ENCODE measurements at regions not wholly inside any gene's neighbourhood (a gene's known extent, or its start where the extent isn't known, plus 50 kb on each side); places are given as distances from the start of the nearest gene placed in this dataset.
A peak's percentile ranks its signal among the peaks of the same experiment; 100 is the strongest.

- no CpG with 5 or more reads among the region's 2 CpGs for WGBS (ENCODE audit: insufficient coverage)
- H3K4me3 ChIP-seq (ENCODE audit: control insufficient read depth in 1 of 2, extremely low read depth in 1 of 2, low read length in 1 of 2) = no peak overlapping the region
- H3K9me3 ChIP-seq = no peaks in the 10 kb centered on the region
- DNase-seq (no peak), ATAC-seq (replicated peaks in 1 of 4) (no peak)
- Mint-ChIP-seq H3K4me3 (no peak overlapping the region), H3K4me1 (no peaks in the 10 kb centered on the region), H3K27me3 (no peaks in the 10 kb centered on the region), H3K27ac (no peak overlapping the region), H3K9me3 (peaks cover 3 to 6% (median 4%) of the 10 kb centered on the region in 3 donors), H3K36me3 (no peaks in the 10 kb centered on the region)
- ChIA-PET POLR2A (no interaction called here), CTCF (no interaction called here)
- no peaks in the 10 kb centered on the region for H3K36me3 ChIP-seq (ENCODE audit: control insufficient read depth in 2 of 2, extremely low read depth in 1 of 2, insufficient read depth in 1 of 2, low read length in 1 of 2)
- no peak overlapping the region for H3K27ac ChIP-seq (ENCODE audit: low read length)
- no peaks in the 10 kb centered on the region for H3K4me1 ChIP-seq (ENCODE audit: control insufficient read depth in 1 of 2, extremely low read depth in 1 of 2, insufficient read depth in 2 of 2, low read length in 2 of 2)
- no peaks in the 10 kb centered on the region for H3K27me3 ChIP-seq (replicated peaks in 1 of 2; ENCODE audit: control insufficient read depth in 2 of 2, extremely low read depth in 1 of 2, insufficient read depth in 2 of 2, low read length in 1 of 2)
Observed at GRCh38 chr12:29971446-29971845, 187.7 kb upstream of the TMTC1 start.

- Mint-ChIP-seq H3K36me3 (no peaks in the 10 kb centered on the region), H3K4me3 (no peak overlapping the region), H3K27me3 (no peaks in the 10 kb centered on the region), H3K4me1 (no peaks in the 10 kb centered on the region), H3K27ac (no peak overlapping the region), H3K9me3 (peaks cover 3 to 4% (median 3%) of the 10 kb centered on the region in 3 donors)
- ChIA-PET POLR2A (interaction anchor here in 1 of 2 donors (0.6 kb wide), 1 partner anchor 246 kb away, joined by 11 read pairs; no protein-coding TSS in a partner anchor), CTCF (no interaction called here)
- ATAC-seq (replicated peaks in 1 of 4) = no peak
- Histone ChIP-seq H3K36me3 (ENCODE audit: control insufficient read depth in 2 of 2, extremely low read depth in 1 of 2, insufficient read depth in 1 of 2, low read length in 1 of 2) (no peaks in the 10 kb centered on the region), H3K27me3 (replicated peaks in 1 of 2; ENCODE audit: control insufficient read depth in 2 of 2, extremely low read depth in 1 of 2, insufficient read depth in 2 of 2, low read length in 1 of 2) (no peaks in the 10 kb centered on the region), H3K4me3 (ENCODE audit: control insufficient read depth in 1 of 2, extremely low read depth in 1 of 2, low read length in 1 of 2) (no peak overlapping the region), H3K27ac (ENCODE audit: low read length) (no peak overlapping the region), H3K9me3 (no peaks in the 10 kb centered on the region), H3K4me1 (ENCODE audit: control insufficient read depth in 1 of 2, extremely low read depth in 1 of 2, insufficient read depth in 2 of 2, low read length in 2 of 2) (no peaks in the 10 kb centered on the region)
- no peak for DNase-seq
- WGBS (ENCODE audit: insufficient coverage) = no CpG with 5 or more reads among the region's 3 CpGs
Observed at GRCh38 chr12:29970501-29970900, 186.8 kb upstream of the TMTC1 start.

DNA sequence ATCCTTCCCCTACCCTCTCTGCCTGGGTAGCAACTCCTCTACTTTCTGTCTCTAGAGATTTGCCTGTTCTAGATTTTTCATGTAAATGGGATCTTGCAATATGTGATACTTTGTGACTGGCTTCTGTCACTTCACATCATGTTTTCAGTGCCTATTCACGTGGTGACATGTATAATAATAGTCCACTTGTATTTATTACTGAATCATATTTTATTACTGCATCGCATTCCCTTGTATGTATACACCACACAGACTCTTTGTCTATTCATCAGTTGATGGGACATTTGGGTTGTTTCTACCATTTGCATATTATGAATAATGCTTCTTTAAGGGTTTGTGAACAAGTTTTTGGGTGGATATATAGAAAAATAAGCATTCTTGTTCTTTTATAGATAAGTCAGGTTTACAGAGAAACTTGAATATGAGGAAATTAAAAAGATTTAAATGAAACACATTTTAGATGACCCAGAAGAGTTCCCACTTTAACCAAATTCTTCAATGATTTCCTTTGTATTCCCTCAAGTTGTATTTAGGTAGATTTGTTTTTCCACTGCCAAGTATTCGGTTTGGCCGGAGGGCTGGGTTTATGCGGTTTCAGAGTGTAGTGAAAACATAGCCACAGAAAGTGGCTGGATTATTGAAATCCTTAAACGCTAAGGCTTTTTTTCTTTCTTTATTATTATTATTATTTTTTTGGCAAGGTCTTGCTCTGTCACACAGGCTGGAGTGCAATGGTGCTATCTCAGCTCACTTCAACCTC is 178.7 kb upstream of the TMTC1 start:
- Histone ChIP-seq H3K27ac (ENCODE audit: low read length) (no peak overlapping the region), H3K27me3 (replicated peaks in 1 of 2; ENCODE audit: control insufficient read depth in 2 of 2, extremely low read depth in 1 of 2, insufficient read depth in 2 of 2, low read length in 1 of 2) (no peaks in the 10 kb centered on the region), H3K4me3 (ENCODE audit: control insufficient read depth in 1 of 2, extremely low read depth in 1 of 2, low read length in 1 of 2) (no peak overlapping the region), H3K4me1 (ENCODE audit: control insufficient read depth in 1 of 2, extremely low read depth in 1 of 2, insufficient read depth in 2 of 2, low read length in 2 of 2) (no peaks in the 10 kb centered on the region), H3K36me3 (ENCODE audit: control insufficient read depth in 2 of 2, extremely low read depth in 1 of 2, insufficient read depth in 1 of 2, low read length in 1 of 2) (no peaks in the 10 kb centered on the region), H3K9me3 (no peaks in the 10 kb centered on the region)
- Mint-ChIP-seq H3K36me3 (no peaks in the 10 kb centered on the region), H3K4me1 (no peaks in the 10 kb centered on the region), H3K9me3 (peaks cover 0 to 14% (median 0%) of the 10 kb centered on the region in 3 donors), H3K4me3 (no peak overlapping the region), H3K27me3 (no peaks in the 10 kb centered on the region), H3K27ac (no peak overlapping the region)
- ChIA-PET CTCF (no interaction called here), POLR2A (no interaction called here)
- DNase-seq (no peak), ATAC-seq (replicated peaks in 1 of 4) (no peak)
- WGBS (ENCODE audit: insufficient coverage) = no CpG with 5 or more reads among the region's 6 CpGs

GRCh38 chr12:29961231-29961630 is 177.5 kb upstream of the TMTC1 start:
- H3K36me3 ChIP-seq (ENCODE audit: control insufficient read depth in 2 of 2, extremely low read depth in 1 of 2, insufficient read depth in 1 of 2, low read length in 1 of 2) = no peaks in the 10 kb centered on the region
- no peaks in the 10 kb centered on the region for H3K4me1 Mint-ChIP-seq
- no peak overlapping the region for H3K4me3 ChIP-seq (ENCODE audit: control insufficient read depth in 1 of 2, extremely low read depth in 1 of 2, low read length in 1 of 2)
- H3K4me3 Mint-ChIP-seq = no peak overlapping the region
- ChIA-PET CTCF (no interaction called here), POLR2A (no interaction called here)
- DNase-seq = no peak
- H3K4me1 ChIP-seq (ENCODE audit: control insufficient read depth in 1 of 2, extremely low read depth in 1 of 2, insufficient read depth in 2 of 2, low read length in 2 of 2) = no peaks in the 10 kb centered on the region
- ATAC-seq (replicated peaks in 1 of 4) = no peak
- no peaks in the 10 kb centered on the region for H3K36me3 Mint-ChIP-seq
- no peak overlapping the region for H3K27ac ChIP-seq (ENCODE audit: low read length)
- no CpG with 5 or more reads among the region's 4 CpGs for WGBS (ENCODE audit: insufficient coverage)
- no peaks in the 10 kb centered on the region for H3K27me3 ChIP-seq (replicated peaks in 1 of 2; ENCODE audit: control insufficient read depth in 2 of 2, extremely low read depth in 1 of 2, insufficient read depth in 2 of 2, low read length in 1 of 2)
- H3K27me3 Mint-ChIP-seq = no peaks in the 10 kb centered on the region
- no peak overlapping the region for H3K27ac Mint-ChIP-seq
- H3K9me3 ChIP-seq = no peaks in the 10 kb centered on the region
- H3K9me3 Mint-ChIP-seq = peaks cover 0 to 14% (median 0%) of the 10 kb centered on the region in 3 donors

GRCh38 chr12:29960122-29960521 is 176.4 kb upstream of the TMTC1 start:
- H3K4me1 Mint-ChIP-seq = no peaks in the 10 kb centered on the region

GRCh38 chr12:29957835-29958234 is 174.1 kb upstream of the TMTC1 start:
- Mint-ChIP-seq H3K4me3 (no peak overlapping the region), H3K36me3 (no peaks in the 10 kb centered on the region), H3K4me1 (no peaks in the 10 kb centered on the region), H3K27me3 (no peaks in the 10 kb centered on the region), H3K9me3 (peaks cover 0 to 3% (median 0%) of the 10 kb centered on the region in 3 donors), H3K27ac (no peak overlapping the region)
- H3K36me3 ChIP-seq (ENCODE audit: control insufficient read depth in 2 of 2, extremely low read depth in 1 of 2, insufficient read depth in 1 of 2, low read length in 1 of 2) = no peaks in the 10 kb centered on the region
- no peak overlapping the region for H3K4me3 ChIP-seq (ENCODE audit: control insufficient read depth in 1 of 2, extremely low read depth in 1 of 2, low read length in 1 of 2)
- DNase-seq (peak in 1 of 35 experiments; percentile 1), ATAC-seq (replicated peaks in 1 of 4) (no peak)
- no peak overlapping the region for H3K27ac ChIP-seq (ENCODE audit: low read length)
- H3K27me3 ChIP-seq (replicated peaks in 1 of 2; ENCODE audit: control insufficient read depth in 2 of 2, extremely low read depth in 1 of 2, insufficient read depth in 2 of 2, low read length in 1 of 2) = no peaks in the 10 kb centered on the region
- no peaks in the 10 kb centered on the region for H3K9me3 ChIP-seq
- H3K4me1 ChIP-seq (ENCODE audit: control insufficient read depth in 1 of 2, extremely low read depth in 1 of 2, insufficient read depth in 2 of 2, low read length in 2 of 2) = no peaks in the 10 kb centered on the region
- POLR2A ChIA-PET = no interaction called here
- CTCF ChIA-PET = no interaction called here
- WGBS (ENCODE audit: insufficient coverage) = no CpG with 5 or more reads among the region's 2 CpGs

More at GRCh38 chr12:29960122-29960521, 176.4 kb upstream of the TMTC1 start:
- DNase-seq (no peak), ATAC-seq (replicated peaks in 1 of 4) (no peak)
- no peak overlapping the region for H3K4me3 Mint-ChIP-seq
- no peak overlapping the region for H3K27ac ChIP-seq (ENCODE audit: low read length)
- H3K27me3 Mint-ChIP-seq = no peaks in the 10 kb centered on the region
- ChIA-PET CTCF (no interaction called here), POLR2A (interaction anchor here in 1 of 2 donors (0.7 kb wide), 1 partner anchor 444 kb away, joined by 4 read pairs; no protein-coding TSS in a partner anchor)
- no peak overlapping the region for H3K4me3 ChIP-seq (ENCODE audit: control insufficient read depth in 1 of 2, extremely low read depth in 1 of 2, low read length in 1 of 2)
- H3K36me3 Mint-ChIP-seq = no peaks in the 10 kb centered on the region
- no peak overlapping the region for H3K27ac Mint-ChIP-seq
- no peaks in the 10 kb centered on the region for H3K4me1 ChIP-seq (ENCODE audit: control insufficient read depth in 1 of 2, extremely low read depth in 1 of 2, insufficient read depth in 2 of 2, low read length in 2 of 2)
- WGBS (ENCODE audit: insufficient coverage) = 50% methylated on average over 1 of the region's 2 CpGs
- peaks cover 0 to 14% (median 0%) of the 10 kb centered on the region in 3 donors for H3K9me3 Mint-ChIP-seq
- no peaks in the 10 kb centered on the region for H3K36me3 ChIP-seq (ENCODE audit: control insufficient read depth in 2 of 2, extremely low read depth in 1 of 2, insufficient read depth in 1 of 2, low read length in 1 of 2)
- H3K9me3 ChIP-seq = no peaks in the 10 kb centered on the region
- H3K27me3 ChIP-seq (replicated peaks in 1 of 2; ENCODE audit: control insufficient read depth in 2 of 2, extremely low read depth in 1 of 2, insufficient read depth in 2 of 2, low read length in 1 of 2) = no peaks in the 10 kb centered on the region

All from T-cell (primary cell).